ENCODE measurements at regions not wholly inside any gene's neighbourhood (a gene's known extent, or its start where the extent isn't known, plus 50 kb on each side); places are given as distances from the start of the nearest gene placed in this dataset.

DNA sequence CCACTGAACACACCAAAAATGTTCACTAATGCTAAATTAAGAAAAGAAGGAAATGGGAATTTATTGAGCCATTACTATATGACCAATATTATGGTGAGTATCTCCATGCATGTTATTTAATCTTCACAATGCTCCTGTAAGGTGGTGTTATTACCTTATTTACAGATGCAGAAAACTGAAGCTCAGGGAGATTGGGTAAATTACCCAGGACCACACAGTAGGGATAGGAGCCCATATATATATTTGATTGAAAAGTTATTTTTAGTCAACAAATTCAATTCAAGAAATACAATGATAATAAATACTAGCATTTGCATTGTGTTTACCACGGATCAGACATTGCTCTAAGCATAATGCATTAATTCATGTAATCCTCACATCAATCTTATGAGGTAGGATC is 202.2 kb upstream of the FBXO11 start:
- DNase-seq, result no peak

DNA sequence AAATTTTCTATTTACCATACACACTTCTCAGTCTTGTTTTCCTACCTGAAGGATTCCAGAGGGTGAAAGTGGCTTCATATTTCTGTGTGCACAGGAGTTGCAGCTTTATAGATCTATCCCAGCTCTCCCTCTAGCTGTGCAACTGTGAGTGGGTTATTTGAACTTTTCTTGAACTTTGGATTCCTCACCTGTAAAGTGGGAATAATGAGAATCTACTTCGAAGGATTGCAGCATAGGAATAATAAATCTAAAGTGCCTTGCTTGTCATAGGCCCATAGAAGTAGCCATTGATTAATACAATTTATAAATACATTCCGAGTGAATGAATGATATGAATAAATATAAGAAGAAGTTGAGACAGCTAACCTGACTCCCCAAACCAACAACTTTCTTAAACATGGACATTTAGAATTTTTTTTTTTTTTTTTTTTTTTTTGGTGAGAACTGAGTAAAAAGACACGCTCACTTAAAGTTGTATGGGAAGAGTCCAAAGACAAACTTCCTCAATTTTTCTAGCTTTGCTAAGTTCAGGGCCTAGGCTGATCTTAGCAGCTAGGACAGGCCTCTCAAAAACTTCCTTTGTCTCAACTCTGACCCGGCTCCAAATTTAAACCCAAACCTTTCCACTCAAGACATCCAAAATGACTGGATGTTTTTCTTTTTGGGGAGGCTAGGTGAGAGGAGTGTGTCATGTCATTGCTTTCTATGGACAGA is 203.3 kb upstream of the FBXO11 start:
- no peak for DNase-seq

- DNase-seq, result no peak
Measured at GRCh38 chr2:48110492-48110891, 204.0 kb upstream of the FOXN2 start.

- DNase-seq, result peak; percentile 36
Measured at GRCh38 chr2:48112911-48113680, 201.4 kb upstream of the FOXN2 start.

DNA sequence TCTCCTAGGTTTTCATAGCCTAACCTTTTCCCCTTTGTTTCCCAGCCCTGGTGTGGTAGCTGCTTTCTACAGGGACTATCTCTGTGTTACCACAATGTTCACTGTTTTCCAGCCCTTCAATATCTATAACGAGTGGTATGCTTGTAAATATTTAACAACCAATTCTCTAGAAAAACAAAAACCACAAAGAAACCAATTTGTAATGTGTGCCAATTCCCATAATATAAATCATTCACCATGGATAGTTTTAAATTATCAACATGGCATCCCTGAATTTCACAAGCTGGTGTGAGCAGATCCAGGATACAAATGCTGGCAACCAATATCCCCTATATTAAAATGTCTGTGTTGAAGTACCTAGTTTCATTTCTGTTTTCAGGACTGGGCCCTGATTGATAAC is 200.7 kb upstream of the FOXN2 start:
- no peak for DNase-seq

GRCh38 chr2:48114256-48114655 is 200.2 kb upstream of the FOXN2 start:
- DNase-seq, result peak; percentile 55

GRCh38 chr2:48116497-48116896 is 198.0 kb upstream of the FOXN2 start:
- DNase-seq, result no peak

- no peak for DNase-seq
Measured at GRCh38 chr2:48118895-48119294, 195.6 kb upstream of the FOXN2 start.

DNA sequence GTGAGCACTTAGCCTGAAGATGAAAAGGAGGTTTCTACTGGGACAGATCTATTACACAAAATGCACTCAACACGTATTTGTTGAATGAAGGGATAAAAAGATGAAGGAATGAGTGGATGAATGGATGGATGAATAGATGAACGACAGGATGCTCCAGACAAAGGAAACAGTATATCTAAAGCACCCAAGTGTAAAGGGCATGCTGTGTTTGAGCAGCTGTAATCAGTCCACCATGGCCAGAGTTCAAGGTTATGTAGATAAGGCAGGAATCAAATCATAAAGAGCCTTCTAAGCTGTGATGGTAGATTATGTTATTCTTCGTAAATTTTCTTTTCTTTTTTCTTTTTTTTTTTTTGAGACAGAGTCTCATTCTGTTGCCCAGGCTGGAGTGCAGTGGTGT is 194.4 kb upstream of the FOXN2 start:
- no peak for DNase-seq

GRCh38 chr2:48120759-48121242 is 193.7 kb upstream of the FOXN2 start:
- DNase-seq, result peak; percentile 19

- no peak for DNase-seq
Measured at GRCh38 chr2:48122166-48122565, 192.3 kb upstream of the FOXN2 start.

GRCh38 chr2:48124592-48124991 is 189.9 kb upstream of the FOXN2 start:
- DNase-seq, result no peak

GRCh38 chr2:48126162-48126561 is 188.3 kb upstream of the FOXN2 start:
- DNase-seq, result no peak

- DNase-seq, result peak; percentile 10
Measured at GRCh38 chr2:48127612-48128191, 186.8 kb upstream of the FOXN2 start.

GRCh38 chr2:48129293-48129950 is 185.1 kb upstream of the FOXN2 start:
- DNase-seq, result no peak

GRCh38 chr2:48131539-48132270 is 182.8 kb upstream of the FOXN2 start:
- no peak for DNase-seq

GRCh38 chr2:48132271-48132625 is 182.2 kb upstream of the FOXN2 start:
- no peak for DNase-seq

GRCh38 chr2:48134704-48135103 is 179.8 kb upstream of the FOXN2 start:
- no peak for DNase-seq

DNA sequence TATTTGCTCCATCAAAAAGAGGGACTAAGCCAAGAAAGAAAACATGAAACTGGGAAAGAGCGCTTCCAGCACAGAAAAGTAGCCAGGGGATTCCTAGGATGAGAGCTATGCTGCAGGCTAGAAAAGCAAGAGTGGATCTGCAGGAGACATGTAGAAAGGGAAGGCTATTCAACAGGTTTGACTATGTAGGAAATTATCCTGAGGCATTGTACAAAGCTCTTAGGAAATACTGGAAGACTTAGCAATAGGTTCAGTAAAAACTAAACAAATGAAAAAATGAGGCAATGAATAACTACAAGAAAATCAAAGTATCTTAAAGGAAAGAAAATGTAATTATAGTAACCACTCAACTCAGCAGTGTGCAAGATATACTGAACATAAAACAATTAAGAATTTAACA is 178.7 kb upstream of the FOXN2 start:
- no peak for DNase-seq

DNA sequence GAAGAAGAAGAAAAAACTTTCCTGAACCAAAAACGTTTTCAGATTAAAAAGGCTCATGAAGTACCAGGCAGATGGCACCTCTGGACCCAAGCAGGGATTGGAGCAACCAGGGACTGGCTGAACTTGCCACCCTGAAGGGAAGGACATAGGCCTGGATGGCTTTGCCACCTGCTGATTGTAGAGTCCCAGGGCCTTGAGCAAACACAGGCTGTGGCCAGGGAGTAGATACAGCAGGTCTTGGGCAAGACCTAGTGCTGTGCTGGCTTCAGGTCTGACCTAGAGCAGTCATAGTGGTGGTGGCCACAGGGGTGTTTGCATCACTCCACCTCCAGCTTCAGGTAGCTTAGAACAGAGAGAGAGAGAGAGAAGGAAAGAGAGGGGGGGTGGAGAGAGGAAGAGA is 176.7 kb upstream of the FOXN2 start:
- DNase-seq, result no peak

GRCh38 chr2:48138898-48139297 is 175.6 kb upstream of the FOXN2 start:
- no peak for DNase-seq

DNA sequence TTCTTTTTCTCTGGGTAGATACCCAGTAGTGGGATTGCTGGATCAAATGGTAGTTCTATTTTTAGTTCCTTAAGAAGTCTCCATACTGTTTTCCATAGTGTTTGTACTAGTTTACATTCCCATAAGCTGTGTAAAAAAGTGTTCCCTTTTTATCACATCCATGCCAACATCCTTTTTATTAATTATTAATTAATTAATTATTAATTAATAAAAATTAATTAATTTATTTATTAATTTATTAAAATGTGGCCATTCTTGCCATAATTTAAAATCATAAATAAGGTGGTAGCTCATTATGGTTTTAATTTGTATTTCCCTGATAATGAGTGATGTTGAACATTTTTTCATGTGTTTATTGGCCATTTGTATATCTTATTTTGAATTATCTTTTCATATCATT is 173.9 kb upstream of the FOXN2 start:
- no peak for DNase-seq

- DNase-seq, result peak; percentile 22
Measured at GRCh38 chr2:48144777-48145176, 169.7 kb upstream of the FOXN2 start.
